Psoas muscle (tissue), 7 donors: ENCODE measurements at regions not wholly inside any gene's neighbourhood (a gene's known extent, or its start where the extent isn't known, plus 50 kb on each side); places are given as distances from the start of the nearest gene placed in this dataset.
A peak's percentile ranks its signal among the peaks of the same experiment; 100 is the strongest.

Experiments
- ATAC-seq, 4 donors: fragments of 200-7000 bp; cut with Tn5 transposase; one replicate each; pipeline ENCODE4 v1.9.1; 2020; ENCODE audit warnings: moderate library complexity in 3 of 4, mild to moderate bottlenecking in 2 of 4
- DNase-seq, 2 donors: peaks; one replicate each; pipeline ENCODE4 v3.0.0-alpha.2; 2020
- H3K27ac ChIP-seq: fragments of 200-600 bp; one replicate; pipeline ENCODE4 v1.8.0; 2022
- H3K27me3 ChIP-seq, 3 donors: fragments of 200-600 bp in 1 of 3; one replicate each; pipeline versions ENCODE4 v1.6.1 to v1.8.0; 2013 to 2022; ENCODE audit warnings: low read length in 2 of 3, mild to moderate bottlenecking in 2 of 3, moderate library complexity in 1 of 3; ENCODE audit not compliant: insufficient read depth in 3 of 3
- H3K36me3 ChIP-seq, 2 donors: fragments of 200-600 bp in 1 of 2; one replicate each; pipeline versions ENCODE4 v1.6.1 to v1.8.0; 2013 to 2022; ENCODE audit warnings: low read depth in 1 of 2, mild to moderate bottlenecking in 1 of 2, moderate library complexity in 1 of 2; ENCODE audit not compliant: insufficient read depth in 1 of 2
- H3K4me1 ChIP-seq: fragments of 200-600 bp; one replicate; pipeline ENCODE4 v1.8.0; 2022
- H3K4me3 ChIP-seq: fragments of 200-600 bp; one replicate; pipeline ENCODE4 v1.8.0; 2022; ENCODE audit warnings: mild to moderate bottlenecking
- H3K9me3 ChIP-seq: fragments of 200-600 bp; one replicate; pipeline ENCODE4 v1.8.0; 2022
- CTCF ChIP-seq: fragments of 200-600 bp; IDR thresholded peaks from one replicate; pipeline ENCODE4 v1.8.0; 2022; ENCODE audit warnings: antibody characterized with exemption
- WGBS, 3 donors: extraction: QIAGEN DNeasy Blood & Tissue Kit; methylation state at CpG; one replicate each; pipeline versions ENCODE4 v1.1.6 to v1.1.7; 2013; 5-methylcytosine and 5-hydroxymethylcytosine counted together
- intact Hi-C, 2 donors: fragments of 100-400 bp; cut with DNase I; formaldehyde crosslinking; loops; one replicate each; pipeline versions ENCODE4 v1.11.0 to v1.14.2; 2022
- donor health status: healthy with polysubstance abuse.
- donor health status: DM: no; HTN: no; CAD: no; lungs with moderate emphysema.
- donor health status: Bipolar disorder and iron deficiency.
- donor health status: healthy.
- donor health status: DM: yes; HTN: yes; CAD: no.
- donor health status: DM: no; HTN: no; CAD: no.
- donor health status: DM: yes; HTN: yes; CAD: no.

- Histone ChIP-seq H3K4me3 (no peak overlapping the region), H3K27me3 (no peaks in the 10 kb centered on the region), H3K9me3 (no peaks in the 10 kb centered on the region), H3K4me1 (peaks cover 27% of the 10 kb centered on the region), H3K36me3 (no peaks in the 10 kb centered on the region), H3K27ac (peak overlapping the region; percentile 75)
- intact Hi-C loops = loop anchor here in 1 of 2 donors (5.0 to 10.0 kb wide), 2 partner anchors 200 to 312 kb away; partner anchors contain the start of genes FGGY and JUN
- peak; percentile 83 to 95 (median 92) for ATAC-seq
- 19 to 28% (median 20%) methylated on average over 8 of the region's 8 CpGs for WGBS, 3 donors
- peak; percentile 43 to 80 for DNase-seq
- no peak for TF ChIP-seq CTCF
These were observed 198.6 kb upstream of the JUN start for GRCh38 chr1:58982259-58982998.

GRCh38 chr1:58983162-58983561 lies 199.3 kb upstream of the JUN start:
- TF ChIP-seq CTCF = no peak
- Histone ChIP-seq H3K4me3 (no peak overlapping the region), H3K9me3 (no peaks in the 10 kb centered on the region), H3K27ac (peak overlapping the region; percentile 75), H3K36me3 (no peaks in the 10 kb centered on the region), H3K27me3 (no peaks in the 10 kb centered on the region), H3K4me1 (peaks cover 28% of the 10 kb centered on the region)
- WGBS, 3 donors = 6 to 23% (median 12%) methylated on average over 3 of the region's 3 CpGs
- intact Hi-C loops = loop anchor here in 1 of 2 donors (5.0 to 10.0 kb wide), 2 partner anchors 201 to 312 kb away; partner anchors contain the start of genes FGGY and JUN
- DNase-seq = no peak
- ATAC-seq = peak; percentile 48 to 63 (median 58)

- no peaks in the 10 kb centered on the region for H3K27me3 ChIP-seq
- TF ChIP-seq CTCF = no peak
- WGBS, 3 donors = 20 to 28% (median 20%) methylated on average over 2 of the region's 2 CpGs
- DNase-seq (no peak), ATAC-seq (peak in 2 of 4 donors; percentile 12 to 19)
- peak overlapping the region; percentile 75 for H3K27ac ChIP-seq
- H3K4me3 ChIP-seq = no peak overlapping the region
- peaks cover 34% of the 10 kb centered on the region for H3K4me1 ChIP-seq
- no peaks in the 10 kb centered on the region for H3K9me3 ChIP-seq
- no peaks in the 10 kb centered on the region for H3K36me3 ChIP-seq
- intact Hi-C loops = loop anchor here in 1 of 2 donors (5.0 to 10.0 kb wide), 2 partner anchors 201 to 311 kb away; partner anchors contain the start of genes FGGY and JUN
These were observed 199.9 kb upstream of the JUN start for GRCh38 chr1:58983633-58984245.

GRCh38 chr1:58986996-58987767 lies 203.3 kb upstream of the JUN start:
- no peak for TF ChIP-seq CTCF
- DNase-seq = no peak
- intact Hi-C loops = loop anchor here in 1 of 2 donors (10.0 kb wide), 1 partner anchor 308 kb away; the partner anchor contains the start of gene FGGY
- Histone ChIP-seq H3K9me3 (no peaks in the 10 kb centered on the region), H3K36me3 (no peaks in the 10 kb centered on the region), H3K27me3 (no peaks in the 10 kb centered on the region), H3K27ac (no peak overlapping the region), H3K4me1 (peaks cover 24% of the 10 kb centered on the region), H3K4me3 (no peak overlapping the region)
- WGBS, 3 donors = 72 to 74% (median 73%) methylated on average over 4 of the region's 4 CpGs
- ATAC-seq = no peak
